Panc1 (cell line): ENCODE measurements at regions not wholly inside any gene's neighbourhood (a gene's known extent, or its start where the extent isn't known, plus 50 kb on each side); places are given as distances from the start of the nearest gene placed in this dataset.

Experiments used
- POLR2AphosphoS5 ChIP-seq: IDR thresholded peaks from 2 replicates; pipeline ENCODE4 v1.6.1; 2012; ENCODE audit warnings: mild to moderate bottlenecking, low read depth, low read length, moderate library complexity
- SIN3A ChIP-seq: IDR thresholded peaks from 2 replicates; pipeline ENCODE4 v1.6.1; 2012; ENCODE audit warnings: low read depth, mild to moderate bottlenecking, low read length, moderate library complexity, borderline replicate concordance; ENCODE audit not compliant: insufficient read depth
- TF ChIP-seq, protein P1 (sequence below): fragments of 450-650 bp; IDR thresholded peaks from 2 replicates; pipeline ENCODE4 v1.5.1; 2017; ENCODE audit warnings: mild to moderate bottlenecking

DNA sequence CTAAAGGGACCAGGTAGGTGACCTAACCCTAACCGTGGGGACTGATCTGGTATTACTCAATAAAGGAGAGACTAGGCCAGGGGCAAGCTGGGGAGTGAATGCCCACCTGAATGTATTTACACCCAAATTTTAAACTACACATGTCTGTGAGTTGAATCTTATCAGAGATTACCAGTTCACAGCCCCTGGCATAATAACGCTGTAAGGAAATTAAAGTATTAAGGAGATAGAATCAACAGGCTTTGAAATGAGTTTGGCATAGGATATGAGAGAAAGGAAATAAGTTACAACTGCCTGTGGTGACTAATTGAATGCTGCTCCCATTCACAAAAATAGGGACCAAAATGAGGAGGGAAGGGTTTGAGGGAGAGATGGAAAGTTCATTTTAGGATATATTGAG, 593.3 kb downstream of the CSNK1G3 start:
- TF ChIP-seq SIN3A (no peak), POLR2AphosphoS5 (no peak)
- TF ChIP-seq, protein P1, sequence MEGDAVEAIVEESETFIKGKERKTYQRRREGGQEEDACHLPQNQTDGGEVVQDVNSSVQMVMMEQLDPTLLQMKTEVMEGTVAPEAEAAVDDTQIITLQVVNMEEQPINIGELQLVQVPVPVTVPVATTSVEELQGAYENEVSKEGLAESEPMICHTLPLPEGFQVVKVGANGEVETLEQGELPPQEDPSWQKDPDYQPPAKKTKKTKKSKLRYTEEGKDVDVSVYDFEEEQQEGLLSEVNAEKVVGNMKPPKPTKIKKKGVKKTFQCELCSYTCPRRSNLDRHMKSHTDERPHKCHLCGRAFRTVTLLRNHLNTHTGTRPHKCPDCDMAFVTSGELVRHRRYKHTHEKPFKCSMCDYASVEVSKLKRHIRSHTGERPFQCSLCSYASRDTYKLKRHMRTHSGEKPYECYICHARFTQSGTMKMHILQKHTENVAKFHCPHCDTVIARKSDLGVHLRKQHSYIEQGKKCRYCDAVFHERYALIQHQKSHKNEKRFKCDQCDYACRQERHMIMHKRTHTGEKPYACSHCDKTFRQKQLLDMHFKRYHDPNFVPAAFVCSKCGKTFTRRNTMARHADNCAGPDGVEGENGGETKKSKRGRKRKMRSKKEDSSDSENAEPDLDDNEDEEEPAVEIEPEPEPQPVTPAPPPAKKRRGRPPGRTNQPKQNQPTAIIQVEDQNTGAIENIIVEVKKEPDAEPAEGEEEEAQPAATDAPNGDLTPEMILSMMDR = no peak
